Astrocyte of the cerebellum (primary cell): ENCODE measurements at regions not wholly inside any gene's neighbourhood (a gene's known extent, or its start where the extent isn't known, plus 50 kb on each side); places are given as distances from the start of the nearest gene placed in this dataset.
"Not testable (repeated sequence)": the region's sequence is repeated elsewhere in the genome, so short reads cannot be mapped to it uniquely, and the experiment has no call there.

Experiments
- DNase-seq: peaks from one replicate; pipeline ENCODE4 v3.0.0-alpha.2; 2011; ENCODE audit warnings: low read depth
- H3K4me3 ChIP-seq: 2 replicates; pipeline ENCODE4 v1.5.1; 2011; ENCODE audit warnings: mild to moderate bottlenecking, low read depth, low read length, moderate library complexity
- in situ Hi-C: cut with HindIII; loops from 2 replicates; pipeline ENCODE4 v1.10.0; 2017; ENCODE audit warnings: low sequenced_read_pairs
- TF ChIP-seq, protein P1 (sequence below): IDR thresholded peaks from 2 replicates; pipeline ENCODE4 v1.5.1; 2012; ENCODE audit warnings: low read length, low read depth, moderate library complexity, mild to moderate bottlenecking; ENCODE audit errors: missing control alignments

DNA sequence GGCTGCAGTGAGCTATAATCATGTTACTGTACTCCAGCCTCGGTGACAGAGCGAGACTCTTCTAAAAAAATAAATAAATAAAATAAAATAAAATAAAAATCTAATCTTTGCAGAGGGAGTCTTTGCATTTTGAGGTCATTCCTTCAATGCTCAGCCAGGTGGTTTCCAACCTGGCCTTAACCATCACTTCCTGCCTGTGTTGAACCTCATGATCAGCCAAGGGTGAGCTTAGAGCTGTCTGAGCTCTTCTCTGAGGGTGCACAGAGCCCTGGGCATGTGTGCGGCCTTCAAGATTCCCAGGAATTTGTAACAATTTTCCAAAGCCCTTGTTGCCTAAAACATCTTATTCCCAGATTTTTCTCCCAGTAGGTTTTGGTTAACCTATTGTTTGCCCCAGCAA is 94.3 kb downstream of the KCNJ12 start:
- DNase-seq, H3K4me3 ChIP-seq, in situ Hi-C loops: not testable (repeated sequence)

DNA sequence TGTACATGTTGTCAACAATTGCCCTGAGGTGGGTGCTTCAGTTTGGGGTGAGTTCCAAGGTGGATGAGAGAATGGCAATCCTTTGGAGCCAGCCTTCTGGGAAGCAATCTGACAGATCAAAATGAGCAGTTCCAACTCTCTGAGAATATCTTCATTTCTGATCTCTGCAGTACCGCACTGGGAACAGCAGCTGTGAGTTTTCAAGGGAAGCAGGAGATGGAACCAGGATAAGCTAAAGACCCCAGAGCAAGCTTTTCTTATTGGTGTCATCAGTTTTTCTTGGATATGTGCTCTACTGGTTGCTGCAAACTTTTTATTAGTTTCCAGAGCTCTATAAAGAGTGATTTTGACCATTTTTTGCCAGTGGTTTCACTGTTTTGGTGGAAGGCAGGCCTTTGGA is 94.7 kb downstream of the KCNJ12 start:
- DNase-seq: no peak
- TF ChIP-seq, protein P1, sequence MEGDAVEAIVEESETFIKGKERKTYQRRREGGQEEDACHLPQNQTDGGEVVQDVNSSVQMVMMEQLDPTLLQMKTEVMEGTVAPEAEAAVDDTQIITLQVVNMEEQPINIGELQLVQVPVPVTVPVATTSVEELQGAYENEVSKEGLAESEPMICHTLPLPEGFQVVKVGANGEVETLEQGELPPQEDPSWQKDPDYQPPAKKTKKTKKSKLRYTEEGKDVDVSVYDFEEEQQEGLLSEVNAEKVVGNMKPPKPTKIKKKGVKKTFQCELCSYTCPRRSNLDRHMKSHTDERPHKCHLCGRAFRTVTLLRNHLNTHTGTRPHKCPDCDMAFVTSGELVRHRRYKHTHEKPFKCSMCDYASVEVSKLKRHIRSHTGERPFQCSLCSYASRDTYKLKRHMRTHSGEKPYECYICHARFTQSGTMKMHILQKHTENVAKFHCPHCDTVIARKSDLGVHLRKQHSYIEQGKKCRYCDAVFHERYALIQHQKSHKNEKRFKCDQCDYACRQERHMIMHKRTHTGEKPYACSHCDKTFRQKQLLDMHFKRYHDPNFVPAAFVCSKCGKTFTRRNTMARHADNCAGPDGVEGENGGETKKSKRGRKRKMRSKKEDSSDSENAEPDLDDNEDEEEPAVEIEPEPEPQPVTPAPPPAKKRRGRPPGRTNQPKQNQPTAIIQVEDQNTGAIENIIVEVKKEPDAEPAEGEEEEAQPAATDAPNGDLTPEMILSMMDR: no peak
- no peak overlapping the region for H3K4me3 ChIP-seq
- in situ Hi-C loops: no loop called here

DNA sequence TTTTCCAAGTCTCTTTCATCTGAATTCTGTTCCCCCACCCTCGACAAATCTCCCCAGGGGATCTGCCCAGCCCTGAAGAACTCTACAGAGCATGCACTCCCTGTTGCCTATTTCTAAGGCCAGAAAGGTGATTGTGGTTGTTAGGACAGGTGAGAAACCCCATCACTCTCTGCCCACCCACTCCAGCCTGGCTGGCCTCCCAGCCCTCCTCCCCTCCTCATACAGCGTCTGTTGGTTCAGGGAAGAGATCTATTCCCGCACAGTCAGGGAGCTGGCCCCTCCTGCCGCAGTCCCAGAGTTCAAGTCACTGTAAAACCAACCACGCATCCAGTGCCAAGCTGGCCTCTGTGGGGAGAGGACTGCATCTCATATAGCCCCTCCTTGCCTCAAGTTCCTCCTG is 98.7 kb downstream of the KCNJ12 start:
- no peak for DNase-seq
- H3K4me3 ChIP-seq: no peak overlapping the region
- in situ Hi-C loops: no loop called here
- TF ChIP-seq, protein P1: no peak

DNA sequence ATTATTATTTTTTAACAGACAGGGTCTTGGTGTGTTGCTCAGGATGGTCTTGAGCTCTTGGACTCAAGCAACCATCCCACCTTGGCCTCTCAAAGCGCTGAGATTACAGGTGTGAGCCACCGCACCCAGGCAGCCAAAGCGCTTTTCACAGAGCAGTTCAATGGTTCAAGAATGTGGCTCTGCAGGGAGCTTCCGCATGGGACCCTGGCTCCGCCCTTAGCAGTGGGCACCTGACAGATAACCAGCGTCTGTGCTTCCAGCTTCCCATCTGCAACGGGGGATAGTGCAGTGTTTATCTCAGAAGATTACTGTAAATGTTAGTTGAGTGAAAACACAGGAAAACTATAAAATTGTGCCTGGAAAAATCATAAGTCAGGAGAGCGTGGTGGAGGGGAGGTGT is 99.4 kb downstream of the KCNJ12 start:
- TF ChIP-seq, protein P1: no peak
- H3K4me3 ChIP-seq: no peak overlapping the region
- in situ Hi-C loops: no loop called here
- DNase-seq: no peak

DNA sequence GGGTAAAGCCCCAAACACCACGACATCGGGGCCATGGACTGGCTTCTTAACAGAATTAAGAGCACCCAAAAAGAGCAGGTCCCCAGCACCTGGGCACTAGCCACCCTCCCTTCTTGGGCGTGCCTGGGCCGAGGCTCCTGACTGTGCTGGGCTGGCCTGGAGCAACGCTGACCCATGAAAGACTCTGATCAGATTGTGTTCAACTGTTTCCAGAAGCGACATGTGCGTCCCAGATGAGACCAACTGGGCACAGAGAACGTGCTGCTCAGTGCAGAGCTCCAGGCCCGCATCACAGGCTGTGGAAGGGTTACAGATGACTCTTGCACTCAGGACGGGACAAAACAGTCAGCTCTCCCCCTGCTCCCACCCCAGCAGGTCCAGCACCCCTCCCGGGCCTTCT is 100.7 kb downstream of the KCNJ12 start:
- TF ChIP-seq, protein P1: no peak
- in situ Hi-C loops: no loop called here
- H3K4me3 ChIP-seq: no peak overlapping the region
- DNase-seq: no peak

DNA sequence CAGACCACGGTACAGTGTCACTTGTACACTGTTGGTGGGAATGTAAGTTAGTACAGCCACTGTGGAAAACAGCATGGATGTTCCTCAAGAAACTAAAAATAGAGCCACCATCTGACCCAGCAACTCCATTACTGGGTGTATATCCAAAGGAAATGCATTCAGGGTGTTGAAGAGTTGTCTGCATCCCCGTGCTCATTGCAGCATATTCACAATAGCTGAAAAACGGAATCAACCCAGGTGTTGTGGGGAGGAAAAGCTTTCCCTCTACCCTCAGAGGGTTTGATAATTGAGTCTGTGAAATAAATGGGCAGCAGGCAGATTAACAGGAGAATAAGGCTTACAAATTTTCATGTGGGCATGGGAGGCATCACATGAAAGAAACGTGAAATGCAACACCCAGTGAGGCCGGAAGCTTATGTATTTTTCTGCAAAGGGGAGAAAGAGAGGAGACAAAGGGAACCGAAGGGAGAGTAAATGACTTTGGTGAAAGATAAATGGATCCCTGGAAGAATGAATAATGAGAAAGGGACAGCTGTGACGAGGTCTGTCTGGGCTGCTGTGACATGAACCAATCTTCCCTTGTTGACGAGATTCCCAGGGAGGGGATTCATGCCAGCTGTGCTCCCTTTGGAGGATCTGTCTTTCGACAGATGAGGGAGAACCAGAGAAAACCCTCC is 106.2 kb downstream of the KCNJ12 start:
- no peak overlapping the region for H3K4me3 ChIP-seq
- DNase-seq: no peak
- in situ Hi-C loops: no loop called here
- TF ChIP-seq, protein P1: no peak

DNA sequence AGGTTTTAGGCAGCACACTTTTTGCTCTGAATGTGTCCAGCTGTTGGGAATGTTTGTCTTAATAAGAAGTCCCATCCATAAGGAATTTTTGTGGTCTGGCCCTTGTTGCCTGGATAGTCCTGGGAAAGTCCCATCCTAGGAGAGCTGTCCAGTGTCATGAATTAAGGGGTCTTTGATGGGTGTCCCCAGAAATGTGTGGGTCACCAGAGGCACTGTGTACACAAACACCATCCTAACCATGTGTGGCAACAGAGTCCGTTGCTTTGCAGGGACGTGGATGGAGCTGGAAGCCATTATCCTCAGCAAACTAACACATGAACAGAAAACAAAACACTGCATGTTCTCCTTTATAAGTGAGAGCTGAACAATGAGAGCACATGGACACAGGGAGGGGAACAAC is 111.9 kb downstream of the KCNJ12 start:
- in situ Hi-C loops, H3K4me3 ChIP-seq, DNase-seq: not testable (repeated sequence)

DNA sequence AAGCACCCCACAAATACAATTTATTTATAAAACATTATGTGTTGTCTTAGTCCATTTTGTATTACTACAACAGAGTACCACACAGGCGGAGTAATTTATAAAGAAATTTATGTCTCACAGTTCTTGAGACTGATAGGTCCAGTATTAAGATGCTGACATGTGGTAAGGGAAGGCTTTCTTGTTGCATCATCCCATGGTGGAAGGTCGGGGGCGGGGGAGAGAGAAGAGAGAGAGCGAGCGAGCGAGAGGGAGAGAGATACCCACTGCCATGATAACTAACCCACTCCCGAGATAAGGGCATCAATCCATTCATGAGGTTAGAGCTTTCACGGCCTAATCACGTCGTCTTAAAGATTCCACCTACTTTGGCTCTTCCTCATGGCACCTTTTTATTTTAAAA is 117.8 kb downstream of the KCNJ12 start:
- no peak for DNase-seq
- no peak overlapping the region for H3K4me3 ChIP-seq
- in situ Hi-C loops: no loop called here
- TF ChIP-seq, protein P1: no peak
